SJCRH30 (cell line): ENCODE measurements at regions not wholly inside any gene's neighbourhood (a gene's known extent, or its start where the extent isn't known, plus 50 kb on each side); places are given as distances from the start of the nearest gene placed in this dataset.

ENCODE experiments used
- DNase-seq, 2 experiments: peaks; one replicate each; pipeline ENCODE4 v3.0.0-alpha.2; 2015 to 2020
- H3K27ac ChIP-seq: fragments of 250-450 bp; sonication (Bioruptor Pico); 2 replicates; pipeline ENCODE4 v1.5.1; 2020; ENCODE audit warnings: mild to moderate bottlenecking, moderate library complexity
- H3K27me3 ChIP-seq: fragments of 250-450 bp; sonication (Bioruptor Pico); 2 replicates; pipeline ENCODE4 v1.5.1; 2020; ENCODE audit warnings: mild to moderate bottlenecking, moderate library complexity
- H3K36me3 ChIP-seq: fragments of 250-450 bp; sonication (Bioruptor Pico); 2 replicates; pipeline ENCODE4 v1.5.1; 2020; ENCODE audit warnings: mild to moderate bottlenecking, moderate library complexity
- H3K4me1 ChIP-seq: fragments of 250-450 bp; sonication (Bioruptor Pico); 2 replicates; pipeline ENCODE4 v1.5.1; 2020; ENCODE audit warnings: mild to moderate bottlenecking, moderate library complexity
- H3K4me3 ChIP-seq: fragments of 250-450 bp; sonication (Bioruptor Pico); 2 replicates; pipeline ENCODE4 v1.5.1; 2020; ENCODE audit warnings: mild to moderate bottlenecking, moderate library complexity
- H3K9me3 ChIP-seq: fragments of 250-450 bp; sonication (Bioruptor Pico); replicated peaks from 2 replicates; pipeline ENCODE4 v1.5.1; 2020; ENCODE audit warnings: mild to moderate bottlenecking, moderate library complexity

DNA sequence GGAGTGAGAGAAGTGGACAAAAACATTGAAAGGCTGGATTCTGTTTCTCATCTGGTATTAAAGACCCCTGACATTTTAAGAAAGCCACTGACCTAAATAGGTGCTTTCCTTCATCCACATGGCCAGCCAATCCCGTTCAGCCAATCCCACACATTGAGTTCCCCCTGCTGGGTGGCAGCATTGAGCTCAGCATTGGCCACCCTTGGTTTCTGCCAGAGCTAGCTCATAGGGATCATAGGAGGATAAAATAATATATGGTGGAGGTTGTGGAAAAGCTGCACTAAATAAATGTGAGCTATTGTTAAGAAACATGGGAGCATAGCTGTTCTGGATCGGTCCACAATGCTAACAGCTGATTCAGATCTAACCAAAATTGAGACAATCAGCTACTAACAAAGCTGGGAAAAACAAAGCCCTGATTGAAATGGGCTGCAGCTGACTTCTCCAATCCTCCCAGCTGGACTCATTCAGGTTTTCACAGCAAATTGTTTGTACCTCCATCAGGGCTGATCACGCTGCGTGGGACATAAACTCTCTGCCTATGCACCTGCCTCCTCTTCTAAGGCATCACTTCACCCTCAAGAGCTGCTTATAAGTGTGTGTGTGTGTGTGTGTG is 256.5 kb downstream of the EMP1 start:
- no peak for DNase-seq
- Histone ChIP-seq H3K4me3 (no peak overlapping the region), H3K4me1 (no peaks in the 10 kb centered on the region), H3K27ac (no peak overlapping the region), H3K27me3 (no peaks in the 10 kb centered on the region), H3K9me3 (no peaks in the 10 kb centered on the region; the same call in 1 of the 2 replicates), H3K36me3 (no peaks in the 10 kb centered on the region)

GRCh38 chr12:13451776-13452175 is 255.2 kb downstream of the EMP1 start:
- Histone ChIP-seq H3K4me3 (no peak overlapping the region), H3K27me3 (no peaks in the 10 kb centered on the region), H3K4me1 (no peaks in the 10 kb centered on the region), H3K36me3 (no peaks in the 10 kb centered on the region), H3K27ac (no peak overlapping the region), H3K9me3 (no peaks in the 10 kb centered on the region; the same call in 1 of the 2 replicates)
- DNase-seq: no peak

DNA sequence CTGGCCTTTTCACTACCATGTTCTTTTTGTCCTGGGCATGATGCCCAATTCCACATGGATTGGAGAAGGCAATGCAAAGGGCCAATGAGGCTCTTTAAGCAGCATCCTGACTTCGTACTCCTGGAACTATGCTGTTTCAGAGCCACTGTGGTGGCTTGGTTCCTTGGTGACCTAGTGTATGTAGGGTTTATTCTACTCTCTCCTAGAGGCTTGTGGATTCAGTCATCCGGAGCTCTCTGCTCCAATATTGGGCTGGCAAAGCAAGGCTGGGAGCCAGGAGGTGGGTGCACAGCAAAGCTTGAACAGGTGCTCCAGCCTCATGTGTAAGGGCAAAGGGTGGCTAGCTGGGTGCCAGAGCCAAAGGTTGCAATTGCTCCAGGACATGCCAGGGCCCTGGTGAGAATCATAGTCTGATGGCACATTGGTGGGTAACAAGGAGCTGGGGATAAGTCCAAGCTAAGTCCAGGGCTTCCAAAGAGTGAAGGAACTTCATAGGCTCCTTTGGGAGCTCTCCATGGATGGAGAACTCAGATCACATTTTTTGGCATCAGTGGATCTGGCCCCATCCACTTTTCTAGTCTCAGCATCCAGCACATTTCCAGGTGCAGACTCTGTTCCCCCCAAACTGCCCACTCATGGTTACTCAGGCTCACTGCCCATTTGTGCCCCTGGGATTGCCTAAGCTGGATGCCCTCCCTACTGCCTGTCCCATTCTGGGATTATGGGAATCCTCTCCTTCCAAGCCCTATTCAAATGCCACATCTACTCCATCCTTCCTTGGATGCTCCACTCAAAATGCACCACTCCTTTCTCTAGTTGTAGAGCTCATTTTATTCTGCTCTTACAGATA is 253.9 kb downstream of the EMP1 start:
- no peak for DNase-seq
- H3K36me3 ChIP-seq: no peaks in the 10 kb centered on the region
- no peaks in the 10 kb centered on the region for H3K27me3 ChIP-seq
- no peak overlapping the region for H3K4me3 ChIP-seq
- no peak overlapping the region for H3K27ac ChIP-seq
- H3K4me1 ChIP-seq: no peaks in the 10 kb centered on the region
- no peaks in the 10 kb centered on the region; the same call in 1 of the 2 replicates for H3K9me3 ChIP-seq

GRCh38 chr12:13444076-13444475 is 247.6 kb downstream of the EMP1 start:
- Histone ChIP-seq H3K36me3 (no peaks in the 10 kb centered on the region), H3K4me3 (no peak overlapping the region), H3K9me3 (no peaks in the 10 kb centered on the region), H3K27me3 (no peaks in the 10 kb centered on the region), H3K4me1 (no peaks in the 10 kb centered on the region), H3K27ac (no peak overlapping the region)
- DNase-seq: no peak

DNA sequence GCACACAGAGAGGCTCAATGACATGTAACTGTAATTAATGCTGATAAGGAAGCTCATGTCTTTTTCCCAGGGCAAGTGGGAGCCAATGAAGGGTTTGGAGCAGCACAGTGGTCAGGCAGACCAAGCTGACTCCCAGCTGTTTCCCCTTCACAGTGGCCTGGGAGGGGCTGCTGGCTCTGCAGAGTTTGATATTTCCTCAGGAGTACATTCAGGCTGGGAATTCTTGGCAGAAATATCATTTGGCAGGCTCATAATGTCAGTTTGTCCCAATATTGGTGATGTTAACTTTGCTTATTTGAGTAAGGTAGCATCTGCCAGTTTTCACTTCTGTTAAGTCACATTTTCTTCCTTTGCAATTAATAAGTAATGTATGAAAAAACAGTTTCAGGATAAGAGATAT is 247.0 kb downstream of the EMP1 start:
- Histone ChIP-seq H3K27ac (no peak overlapping the region), H3K4me3 (no peak overlapping the region), H3K36me3 (no peaks in the 10 kb centered on the region), H3K9me3 (no peaks in the 10 kb centered on the region), H3K27me3 (no peaks in the 10 kb centered on the region), H3K4me1 (no peaks in the 10 kb centered on the region)
- no peak for DNase-seq

DNA sequence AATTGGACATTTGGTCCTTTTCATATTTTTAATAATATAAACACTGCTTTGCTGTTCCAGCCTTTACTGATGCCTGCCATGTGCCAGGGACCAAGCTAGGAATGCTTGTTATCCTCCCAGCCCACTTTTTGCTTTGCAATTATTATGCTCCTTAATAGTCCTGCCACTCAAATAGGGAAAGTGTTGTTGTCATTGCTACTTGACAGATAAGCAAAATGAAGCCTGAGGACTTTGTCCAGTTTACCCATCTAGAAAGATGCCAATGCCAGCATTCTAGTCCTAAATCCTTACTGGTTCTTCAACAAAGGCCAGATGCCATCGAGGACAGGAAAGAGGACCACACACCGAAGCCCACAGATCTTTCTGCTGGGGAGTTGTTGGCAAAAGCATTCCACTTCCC is 246.5 kb downstream of the EMP1 start:
- DNase-seq: no peak
- Histone ChIP-seq H3K4me1 (no peaks in the 10 kb centered on the region), H3K27me3 (no peaks in the 10 kb centered on the region), H3K36me3 (no peaks in the 10 kb centered on the region), H3K27ac (no peak overlapping the region), H3K4me3 (no peak overlapping the region), H3K9me3 (no peaks in the 10 kb centered on the region)

DNA sequence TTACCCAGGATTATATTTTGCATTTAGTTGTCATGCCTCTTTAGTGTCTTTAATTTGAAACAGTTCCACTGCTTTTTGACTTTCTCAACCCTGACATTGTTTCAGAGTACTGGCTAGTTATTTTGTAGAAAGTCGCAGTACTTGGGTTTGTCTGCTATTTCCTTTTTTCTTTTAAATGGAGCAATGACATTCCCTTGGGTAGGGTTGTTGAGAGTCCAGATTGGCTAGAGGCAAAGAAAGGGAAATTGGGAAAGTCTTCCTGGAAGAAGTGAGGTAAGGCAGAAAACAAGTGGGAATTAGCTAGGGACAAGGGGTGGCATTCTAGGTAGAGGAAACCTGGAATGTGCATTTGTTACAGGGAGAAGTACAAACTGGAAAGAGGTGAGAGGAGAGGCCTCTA is 245.9 kb downstream of the EMP1 start:
- Histone ChIP-seq H3K27ac (no peak overlapping the region), H3K4me1 (no peaks in the 10 kb centered on the region), H3K27me3 (no peaks in the 10 kb centered on the region), H3K9me3 (no peaks in the 10 kb centered on the region), H3K36me3 (no peaks in the 10 kb centered on the region), H3K4me3 (no peak overlapping the region)
- no peak for DNase-seq

DNA sequence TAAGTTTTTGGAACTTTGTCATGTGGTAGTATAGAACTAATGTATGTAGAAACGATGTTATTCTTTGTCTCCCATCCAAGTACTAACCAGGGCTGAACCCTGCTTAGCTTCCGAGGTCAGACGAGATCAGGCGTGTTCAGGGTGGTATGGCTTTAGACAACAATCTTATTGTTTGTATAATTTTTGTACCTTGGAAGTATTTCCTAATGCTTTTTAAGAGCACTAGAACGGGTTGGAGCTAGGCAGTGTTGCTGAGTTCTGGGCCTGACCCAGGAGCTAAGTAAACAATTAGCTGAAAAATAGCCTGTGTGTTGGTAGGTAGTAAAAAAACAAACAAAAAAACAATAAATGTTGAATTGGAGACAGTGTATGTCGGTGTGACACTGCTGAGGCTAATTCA is 244.3 kb downstream of the EMP1 start:
- Histone ChIP-seq H3K27me3 (no peaks in the 10 kb centered on the region), H3K4me1 (peaks cover 9% of the 10 kb centered on the region), H3K36me3 (no peaks in the 10 kb centered on the region), H3K4me3 (no peak overlapping the region), H3K27ac (no peak overlapping the region), H3K9me3 (no peaks in the 10 kb centered on the region)
- no peak for DNase-seq

DNA sequence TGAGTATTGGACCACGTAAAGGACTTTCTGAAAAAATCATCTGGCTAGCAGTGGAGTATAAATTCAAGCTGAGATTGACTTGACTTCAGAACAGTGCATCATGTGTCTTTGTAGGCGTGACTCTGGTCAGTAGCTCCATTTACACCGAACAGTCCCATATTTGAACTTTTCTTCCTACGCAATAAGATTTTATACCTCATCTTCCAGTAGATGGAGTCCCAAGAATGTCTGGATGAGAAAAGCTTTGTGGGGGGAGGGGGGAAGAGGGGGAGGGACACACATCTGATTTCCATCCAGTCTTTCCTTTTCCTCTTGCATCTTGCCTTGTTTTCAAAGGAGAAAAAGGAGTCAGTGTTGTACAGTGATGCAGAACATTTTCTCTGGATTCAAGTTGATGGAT is 241.0 kb downstream of the EMP1 start:
- no peak for DNase-seq
- H3K27me3 ChIP-seq: no peaks in the 10 kb centered on the region
- H3K9me3 ChIP-seq: no peaks in the 10 kb centered on the region
- no peaks in the 10 kb centered on the region for H3K36me3 ChIP-seq
- H3K27ac ChIP-seq: no peak overlapping the region
- no peak overlapping the region for H3K4me3 ChIP-seq
- H3K4me1 ChIP-seq: peaks cover 14% of the 10 kb centered on the region

DNA sequence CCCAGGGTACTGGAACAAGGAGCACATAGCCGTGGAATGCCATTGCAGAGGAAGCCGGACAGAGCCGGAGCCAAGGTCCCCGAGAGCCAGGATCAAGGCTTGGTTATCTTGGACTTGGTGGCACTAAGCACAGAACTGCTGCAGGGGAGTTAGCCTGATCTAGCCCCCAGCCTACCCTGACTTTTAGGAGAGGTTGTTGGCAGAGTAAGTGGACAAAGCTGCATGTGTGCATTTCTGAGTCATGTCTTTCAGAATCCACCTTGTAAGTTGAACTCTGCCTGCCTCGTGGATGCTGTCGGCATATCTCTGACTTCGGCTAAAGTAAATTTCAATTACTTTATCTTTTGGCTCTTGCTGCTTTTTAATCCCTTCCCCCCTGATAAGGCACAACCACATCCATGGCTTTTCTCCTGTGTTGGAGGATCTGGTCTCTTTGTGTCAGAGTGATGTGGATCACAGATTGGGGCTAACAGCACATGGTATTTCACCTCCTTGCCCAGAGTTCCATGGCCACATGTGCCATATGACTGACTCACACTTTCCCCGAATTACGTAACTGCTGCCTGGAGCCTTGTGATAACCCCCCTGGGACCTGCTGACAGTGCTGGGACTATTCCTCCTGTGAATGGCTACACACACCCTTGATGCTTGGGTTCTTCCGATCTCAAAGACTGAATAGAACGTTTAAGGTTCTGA is 240.3 kb downstream of the EMP1 start:
- H3K9me3 ChIP-seq: no peaks in the 10 kb centered on the region
- H3K4me3 ChIP-seq: no peak overlapping the region
- H3K36me3 ChIP-seq: no peaks in the 10 kb centered on the region
- no peak overlapping the region for H3K27ac ChIP-seq
- H3K27me3 ChIP-seq: no peaks in the 10 kb centered on the region
- DNase-seq: peak in 1 of 2 experiments; percentile 17
- peaks cover 14% of the 10 kb centered on the region for H3K4me1 ChIP-seq

DNA sequence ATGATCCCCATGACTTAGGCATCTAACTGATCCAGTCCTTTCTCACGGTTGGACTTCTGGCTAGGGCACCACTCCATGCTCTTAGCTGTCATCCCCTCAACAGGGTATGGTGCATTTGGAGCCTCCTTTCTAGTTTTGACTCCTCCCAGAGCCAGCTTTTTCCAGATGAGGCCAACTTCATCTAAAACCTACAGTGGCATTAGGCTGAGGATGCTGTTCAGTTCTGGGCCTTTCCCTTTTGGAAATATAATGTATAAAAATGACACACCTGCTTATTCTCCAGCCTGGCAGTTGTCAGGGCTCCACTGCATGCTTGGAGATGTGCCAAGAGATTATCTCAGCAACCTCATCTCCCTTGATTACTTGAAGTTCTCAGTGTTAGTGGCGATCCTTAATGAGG is 239.7 kb downstream of the EMP1 start:
- peaks cover 14% of the 10 kb centered on the region for H3K4me1 ChIP-seq
- no peaks in the 10 kb centered on the region for H3K9me3 ChIP-seq
- no peaks in the 10 kb centered on the region for H3K27me3 ChIP-seq
- H3K36me3 ChIP-seq: no peaks in the 10 kb centered on the region
- no peak overlapping the region for H3K4me3 ChIP-seq
- no peak overlapping the region for H3K27ac ChIP-seq
- peak; percentile 22 to 64 for DNase-seq

GRCh38 chr12:13435235-13435933 is 238.9 kb downstream of the EMP1 start:
- Histone ChIP-seq H3K4me1 (peaks cover 14% of the 10 kb centered on the region), H3K27ac (no peak overlapping the region), H3K27me3 (no peaks in the 10 kb centered on the region), H3K36me3 (no peaks in the 10 kb centered on the region), H3K9me3 (no peaks in the 10 kb centered on the region), H3K4me3 (no peak overlapping the region)
- peak; percentile 60 to 68 for DNase-seq

GRCh38 chr12:13433768-13434167 is 237.2 kb downstream of the EMP1 start:
- DNase-seq: no peak
- Histone ChIP-seq H3K27ac (no peak overlapping the region), H3K4me3 (no peak overlapping the region), H3K27me3 (no peaks in the 10 kb centered on the region), H3K36me3 (no peaks in the 10 kb centered on the region), H3K4me1 (peaks cover 14% of the 10 kb centered on the region), H3K9me3 (no peaks in the 10 kb centered on the region)

- Histone ChIP-seq H3K4me3 (no peak overlapping the region), H3K4me1 (peaks cover 7% of the 10 kb centered on the region), H3K36me3 (no peaks in the 10 kb centered on the region), H3K27me3 (no peaks in the 10 kb centered on the region), H3K9me3 (no peaks in the 10 kb centered on the region), H3K27ac (no peak overlapping the region)
- no peak for DNase-seq
These were observed 234.5 kb downstream of the EMP1 start for GRCh38 chr12:13431041-13431440.
